Omental fat pad (tissue), 3 donors: ENCODE measurements at regions not wholly inside any gene's neighbourhood (a gene's known extent, or its start where the extent isn't known, plus 50 kb on each side); places are given as distances from the start of the nearest gene placed in this dataset.
"Not testable (repeated sequence)": the region's sequence is repeated elsewhere in the genome, so short reads cannot be mapped to it uniquely, and the experiment has no call there.

Experiments used
- ATAC-seq: fragments of 150-250 bp; one replicate; pipeline ENCODE4 v1.9.1; 2016; ENCODE audit warnings: mild to moderate bottlenecking, moderate library complexity; ENCODE audit not compliant: low FRiP score
- DNase-seq: peaks from one replicate; pipeline ENCODE4 v3.0.0-alpha.2; 2019; ENCODE audit warnings: low spot score
- TF ChIP-seq, protein P1 (sequence below), 3 donors: fragments of 450-650 bp; IDR thresholded peaks; one replicate each; pipeline ENCODE4 v1.5.1; 2016 to 2017; ENCODE audit warnings: antibody characterized with exemption in 3 of 3, mild to moderate bottlenecking in 3 of 3, moderate library complexity in 2 of 3

DNA sequence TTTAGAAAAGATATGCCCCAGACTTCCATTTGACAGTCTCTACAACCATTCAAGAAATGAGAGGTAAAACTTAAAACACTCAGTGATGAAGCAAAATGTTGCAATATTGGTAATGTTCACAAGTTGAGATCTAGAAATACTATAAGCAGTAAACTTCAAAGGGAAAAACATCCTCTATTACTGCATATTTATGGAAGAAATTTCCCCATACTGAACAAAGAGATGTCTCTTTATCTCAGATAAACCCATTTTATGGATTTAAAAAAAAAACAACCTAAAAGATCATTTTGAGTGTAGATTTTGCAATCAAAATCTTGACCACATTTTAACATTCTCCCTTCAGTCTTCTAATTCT, 177.8 kb upstream of the TAB2 start:
- DNase-seq = no peak
- ATAC-seq = no peak
- TF ChIP-seq, protein P1, sequence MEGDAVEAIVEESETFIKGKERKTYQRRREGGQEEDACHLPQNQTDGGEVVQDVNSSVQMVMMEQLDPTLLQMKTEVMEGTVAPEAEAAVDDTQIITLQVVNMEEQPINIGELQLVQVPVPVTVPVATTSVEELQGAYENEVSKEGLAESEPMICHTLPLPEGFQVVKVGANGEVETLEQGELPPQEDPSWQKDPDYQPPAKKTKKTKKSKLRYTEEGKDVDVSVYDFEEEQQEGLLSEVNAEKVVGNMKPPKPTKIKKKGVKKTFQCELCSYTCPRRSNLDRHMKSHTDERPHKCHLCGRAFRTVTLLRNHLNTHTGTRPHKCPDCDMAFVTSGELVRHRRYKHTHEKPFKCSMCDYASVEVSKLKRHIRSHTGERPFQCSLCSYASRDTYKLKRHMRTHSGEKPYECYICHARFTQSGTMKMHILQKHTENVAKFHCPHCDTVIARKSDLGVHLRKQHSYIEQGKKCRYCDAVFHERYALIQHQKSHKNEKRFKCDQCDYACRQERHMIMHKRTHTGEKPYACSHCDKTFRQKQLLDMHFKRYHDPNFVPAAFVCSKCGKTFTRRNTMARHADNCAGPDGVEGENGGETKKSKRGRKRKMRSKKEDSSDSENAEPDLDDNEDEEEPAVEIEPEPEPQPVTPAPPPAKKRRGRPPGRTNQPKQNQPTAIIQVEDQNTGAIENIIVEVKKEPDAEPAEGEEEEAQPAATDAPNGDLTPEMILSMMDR (IDR thresholded peaks at IDR 0.05) = no peak

- TF ChIP-seq, protein P1 (IDR thresholded peaks at IDR 0.05) = no peak
- ATAC-seq (no peak), DNase-seq (no peak)
These were observed 177.2 kb upstream of the TAB2 start for GRCh38 chr6:149140137-149140909.

GRCh38 chr6:149140910-149141290, 176.6 kb upstream of the TAB2 start:
- ATAC-seq = no peak
- TF ChIP-seq, protein P1 (IDR thresholded peaks at IDR 0.05) = no peak
- no peak for DNase-seq

DNA sequence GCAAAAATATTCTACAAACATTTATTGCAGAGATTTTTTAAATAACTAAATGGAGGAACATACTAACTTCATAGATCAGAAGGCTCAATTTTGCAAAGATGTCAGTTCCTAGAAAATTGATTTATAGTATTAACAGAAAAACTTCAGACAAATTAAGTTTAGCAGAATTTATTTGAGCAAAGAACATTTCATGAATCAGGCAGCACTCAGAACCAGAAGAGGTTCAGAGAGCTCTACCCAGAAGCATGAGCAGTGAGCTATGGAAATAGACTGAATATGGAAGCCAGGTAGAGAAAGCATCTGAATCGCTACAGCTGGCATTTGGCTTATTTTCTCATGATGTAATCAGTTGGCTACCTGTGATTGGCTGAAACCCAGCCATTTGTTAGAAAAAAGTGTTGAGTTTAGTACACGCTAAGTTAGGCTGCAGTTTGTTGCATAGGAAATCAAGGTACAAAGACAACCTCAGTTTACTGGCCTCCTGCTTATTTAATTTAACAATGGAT, 174.5 kb upstream of the TAB2 start:
- TF ChIP-seq, protein P1 (IDR thresholded peaks at IDR 0.05) = no peak
- ATAC-seq = no peak
- no peak for DNase-seq

DNA sequence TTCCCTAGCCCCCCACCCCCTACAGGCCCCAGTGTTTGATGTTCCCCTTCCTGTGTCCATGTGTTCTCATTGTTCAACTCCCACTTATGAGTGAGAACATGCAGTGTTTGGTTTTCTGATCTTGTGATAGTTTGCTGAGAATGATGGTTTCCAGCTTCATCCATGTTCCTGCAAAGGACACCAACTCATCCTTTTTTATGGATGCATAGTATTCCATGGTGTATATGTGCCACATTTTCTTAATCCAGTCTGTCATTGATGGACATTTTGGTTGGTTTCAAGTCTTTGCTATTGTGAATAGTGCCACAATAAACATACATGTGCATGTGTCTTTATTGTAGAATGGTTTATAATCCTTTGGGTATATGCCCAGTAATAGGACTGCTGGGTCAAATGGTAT, 171.7 kb upstream of the TAB2 start:
- not testable (repeated sequence) for ATAC-seq, DNase-seq

DNA sequence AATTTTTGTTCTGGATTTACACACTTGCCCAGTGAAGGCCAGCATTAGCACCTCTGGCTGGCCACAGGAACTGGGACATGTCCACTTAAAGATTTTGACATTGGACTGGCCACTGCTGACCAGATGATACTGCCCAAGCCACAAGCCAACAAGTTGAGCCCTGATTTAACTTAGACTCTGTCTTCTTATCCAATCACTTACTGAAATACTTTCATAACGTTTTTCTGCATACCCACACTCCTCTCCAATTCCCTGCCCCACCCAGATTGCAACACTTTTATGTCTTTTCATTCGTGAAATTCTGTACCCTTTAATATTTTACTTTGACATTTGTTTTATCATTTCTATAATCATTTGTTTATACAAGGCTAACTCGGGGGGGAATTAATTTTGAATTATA, 170.3 kb upstream of the TAB2 start:
- DNase-seq = no peak
- TF ChIP-seq, protein P1 (IDR thresholded peaks at IDR 0.05) = no peak
- no peak for ATAC-seq

DNA sequence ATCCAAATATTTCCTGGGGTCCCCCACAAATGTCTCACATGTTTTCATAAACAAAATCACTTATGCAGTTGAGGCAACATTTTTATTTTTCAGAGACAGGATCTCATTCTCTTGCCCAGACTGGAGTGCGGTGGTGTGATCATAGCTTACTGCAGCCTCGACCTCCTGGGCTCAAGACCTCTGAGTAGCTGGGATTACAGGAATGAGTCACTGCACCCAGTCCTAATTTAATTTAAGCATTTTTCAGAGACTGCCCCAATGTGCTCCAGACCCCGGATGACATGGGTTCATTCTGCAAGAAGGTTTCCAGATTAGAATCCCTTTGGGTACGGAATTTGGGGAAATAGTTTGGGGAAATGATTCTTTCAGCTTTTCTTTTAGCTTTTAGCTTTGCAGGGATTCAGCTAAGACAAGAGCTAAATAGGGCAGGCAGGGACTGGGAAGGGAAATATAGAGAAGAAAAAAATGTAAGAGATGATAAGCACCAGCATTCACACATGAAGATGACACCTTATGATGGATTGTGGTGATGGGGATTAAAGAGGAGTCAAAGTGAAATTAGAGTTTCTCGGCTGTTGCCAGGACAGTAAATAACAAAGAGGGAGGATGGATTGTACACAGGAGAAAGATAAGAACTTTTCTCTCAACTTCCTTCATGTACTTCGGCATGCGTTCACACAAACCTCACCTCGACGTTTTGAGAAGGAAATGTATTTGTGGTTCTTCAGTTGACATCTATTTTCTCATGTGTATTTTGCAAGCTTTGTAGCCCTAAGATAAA, 169.4 kb upstream of the TAB2 start:
- DNase-seq (no peak), ATAC-seq (peak; percentile 49)
- TF ChIP-seq, protein P1 (IDR thresholded peaks at IDR 0.05) = no peak
